Neural cell (in vitro differentiated cells): ENCODE measurements at regions not wholly inside any gene's neighbourhood (a gene's known extent, or its start where the extent isn't known, plus 50 kb on each side); places are given as distances from the start of the nearest gene placed in this dataset.

Experiments
- H2AFZ ChIP-seq: fragments of 200-600, 300-800 bp; sonication (generic), shearing (Covaris generic); 2 replicates; pipeline ENCODE4 v1.6.0; 2014; ENCODE audit warnings: low read depth, mild to moderate bottlenecking, antibody characterized with exemption, low read length, moderate library complexity
- H3F3A ChIP-seq: fragments of 200-600 bp; shearing (Covaris generic); 2 replicates; pipeline ENCODE4 v1.6.1; 2016; ENCODE audit warnings: mild to moderate bottlenecking, moderate library complexity, mixed read lengths, antibody characterized with exemption, low read length; ENCODE audit not compliant: insufficient read depth, poor library complexity, severe bottlenecking
- H3K27ac ChIP-seq: fragments of 200-600, 300-800 bp; sonication (generic), shearing (Covaris generic); 2 replicates; pipeline ENCODE4 v1.5.1; 2014; ENCODE audit warnings: mild to moderate bottlenecking, low read length, moderate library complexity
- H3K27me3 ChIP-seq: fragments of 300-800, 200-600 bp; sonication (generic), shearing (Covaris generic); 2 replicates; pipeline ENCODE4 v1.6.0; 2014; ENCODE audit warnings: mild to moderate bottlenecking, low read depth, low read length, moderate library complexity; ENCODE audit not compliant: insufficient read depth
- H3K36me3 ChIP-seq: fragments of 300-800, 200-600 bp; sonication (generic), shearing (Covaris generic); 2 replicates; pipeline ENCODE4 v1.5.1; 2014; ENCODE audit warnings: mild to moderate bottlenecking, antibody characterized with exemption, low read length, moderate library complexity; ENCODE audit not compliant: insufficient read depth
- H3K4me2 ChIP-seq: fragments of 300-800, 200-600 bp; sonication (generic), shearing (Covaris generic); 2 replicates; pipeline ENCODE4 v1.6.0; 2014; ENCODE audit warnings: mild to moderate bottlenecking, low read length
- H3K4me3 ChIP-seq: fragments of 300-800, 200-600 bp; sonication (generic), shearing (Covaris generic); 2 replicates; pipeline ENCODE4 v1.5.1; 2014; ENCODE audit warnings: mild to moderate bottlenecking, low read length, moderate library complexity
- H3K79me2 ChIP-seq: fragments of 200-600 bp; shearing (Covaris generic); replicated peaks from 2 replicates; pipeline ENCODE4 v1.6.0; 2014; ENCODE audit warnings: mild to moderate bottlenecking, low read length, moderate library complexity; ENCODE audit not compliant: insufficient read depth
- H3K9ac ChIP-seq: fragments of 300-800, 200-600 bp; sonication (generic), shearing (Covaris generic); 2 replicates; pipeline ENCODE4 v1.6.1; 2016; ENCODE audit warnings: mild to moderate bottlenecking, low read length, mixed read lengths
- H3K9me2 ChIP-seq: fragments of 200-600 bp; shearing (Covaris generic); 2 replicates; pipeline ENCODE4 v1.6.1; 2016; ENCODE audit warnings: mild to moderate bottlenecking, low read length, mixed read lengths; ENCODE audit not compliant: insufficient read depth
- H3K9me3 ChIP-seq: fragments of 200-600, 300-800 bp; sonication (generic), shearing (Covaris generic); 2 replicates; pipeline ENCODE4 v1.6.1; 2016; ENCODE audit warnings: mild to moderate bottlenecking, mixed run types, low read length, moderate library complexity, mixed read lengths
- H4K20me1 ChIP-seq: fragments of 200-600 bp; shearing (Covaris generic); 2 replicates; pipeline ENCODE4 v1.6.1; 2016; ENCODE audit warnings: mild to moderate bottlenecking, mixed run types; ENCODE audit not compliant: insufficient read depth
- EP300 ChIP-seq: fragments of 450-650 bp; conservative IDR thresholded peaks from 2 replicates; pipeline ENCODE4 v1.6.1; 2014; ENCODE audit warnings: antibody characterized with exemption, mild to moderate bottlenecking, moderate library complexity; ENCODE audit not compliant: poor library complexity, severe bottlenecking
- EZH2 ChIP-seq: fragments of 200-600, 300-800 bp; shearing (Covaris generic), sonication (generic); IDR thresholded peaks from 2 replicates; pipeline ENCODE4 v1.6.1; 2014; ENCODE audit warnings: antibody characterized with exemption, low read length, borderline replicate concordance, mild to moderate bottlenecking; ENCODE audit not compliant: insufficient read depth, poor library complexity, severe bottlenecking
- MXI1 ChIP-seq: fragments of 450-650 bp; conservative IDR thresholded peaks from 2 replicates; pipeline ENCODE4 v1.6.1; 2014; ENCODE audit warnings: antibody characterized with exemption, mild to moderate bottlenecking; ENCODE audit not compliant: poor library complexity, severe bottlenecking
- POLR2AphosphoS5 ChIP-seq: IDR thresholded peaks from 2 replicates; pipeline ENCODE4 v1.6.1; 2012
- RAD21 ChIP-seq: fragments of 450-650 bp; conservative IDR thresholded peaks from 2 replicates; pipeline ENCODE4 v1.6.1; 2014; ENCODE audit warnings: antibody characterized with exemption, mild to moderate bottlenecking, moderate library complexity
- SMC3 ChIP-seq: fragments of 450-650 bp; conservative IDR thresholded peaks from 2 replicates; pipeline ENCODE4 v1.6.1; 2014; ENCODE audit warnings: antibody characterized with exemption, mild to moderate bottlenecking, moderate library complexity; ENCODE audit not compliant: poor library complexity
- TAF1 ChIP-seq: IDR thresholded peaks from 2 replicates; pipeline ENCODE4 v1.6.1; 2012; ENCODE audit warnings: low read depth
- TF ChIP-seq, protein P1 (sequence below): fragments of 450-650 bp; IDR thresholded peaks from 2 replicates; pipeline ENCODE4 v1.5.1; 2014; ENCODE audit warnings: antibody characterized with exemption, mild to moderate bottlenecking, moderate library complexity; ENCODE audit not compliant: poor library complexity, severe bottlenecking
- TF ChIP-seq, protein P2 (sequence below): IDR thresholded peaks from 2 replicates; pipeline ENCODE4 v1.6.1; 2012; ENCODE audit warnings: borderline replicate concordance

GRCh38 chr4:19425146-19425545 lies 826.6 kb upstream of the SLIT2 start:
- no peaks in the 10 kb centered on the region for H3K27me3 ChIP-seq
- H3K36me3 ChIP-seq, result no peaks in the 10 kb centered on the region
- no peak overlapping the region for H3K4me3 ChIP-seq
- no peak overlapping the region for H3K9ac ChIP-seq
- H3K27ac ChIP-seq, result no peak overlapping the region
- no peak overlapping the region for H3K4me2 ChIP-seq
- no peak overlapping the region for H2AFZ ChIP-seq
- H3K9me2 ChIP-seq, result no peaks in the 10 kb centered on the region
- H3K9me3 ChIP-seq, result no peaks in the 10 kb centered on the region
- H4K20me1 ChIP-seq, result no peaks in the 10 kb centered on the region
- no peaks in the 10 kb centered on the region for H3F3A ChIP-seq
- no peak for TF ChIP-seq EZH2
- TF ChIP-seq SMC3, result no peak
- no peak for TF ChIP-seq MXI1
- TF ChIP-seq RAD21, result no peak
- no peak for TF ChIP-seq TAF1
- TF ChIP-seq, protein P1, sequence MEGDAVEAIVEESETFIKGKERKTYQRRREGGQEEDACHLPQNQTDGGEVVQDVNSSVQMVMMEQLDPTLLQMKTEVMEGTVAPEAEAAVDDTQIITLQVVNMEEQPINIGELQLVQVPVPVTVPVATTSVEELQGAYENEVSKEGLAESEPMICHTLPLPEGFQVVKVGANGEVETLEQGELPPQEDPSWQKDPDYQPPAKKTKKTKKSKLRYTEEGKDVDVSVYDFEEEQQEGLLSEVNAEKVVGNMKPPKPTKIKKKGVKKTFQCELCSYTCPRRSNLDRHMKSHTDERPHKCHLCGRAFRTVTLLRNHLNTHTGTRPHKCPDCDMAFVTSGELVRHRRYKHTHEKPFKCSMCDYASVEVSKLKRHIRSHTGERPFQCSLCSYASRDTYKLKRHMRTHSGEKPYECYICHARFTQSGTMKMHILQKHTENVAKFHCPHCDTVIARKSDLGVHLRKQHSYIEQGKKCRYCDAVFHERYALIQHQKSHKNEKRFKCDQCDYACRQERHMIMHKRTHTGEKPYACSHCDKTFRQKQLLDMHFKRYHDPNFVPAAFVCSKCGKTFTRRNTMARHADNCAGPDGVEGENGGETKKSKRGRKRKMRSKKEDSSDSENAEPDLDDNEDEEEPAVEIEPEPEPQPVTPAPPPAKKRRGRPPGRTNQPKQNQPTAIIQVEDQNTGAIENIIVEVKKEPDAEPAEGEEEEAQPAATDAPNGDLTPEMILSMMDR, result no peak
- TF ChIP-seq POLR2AphosphoS5, result no peak
- TF ChIP-seq, protein P2, sequence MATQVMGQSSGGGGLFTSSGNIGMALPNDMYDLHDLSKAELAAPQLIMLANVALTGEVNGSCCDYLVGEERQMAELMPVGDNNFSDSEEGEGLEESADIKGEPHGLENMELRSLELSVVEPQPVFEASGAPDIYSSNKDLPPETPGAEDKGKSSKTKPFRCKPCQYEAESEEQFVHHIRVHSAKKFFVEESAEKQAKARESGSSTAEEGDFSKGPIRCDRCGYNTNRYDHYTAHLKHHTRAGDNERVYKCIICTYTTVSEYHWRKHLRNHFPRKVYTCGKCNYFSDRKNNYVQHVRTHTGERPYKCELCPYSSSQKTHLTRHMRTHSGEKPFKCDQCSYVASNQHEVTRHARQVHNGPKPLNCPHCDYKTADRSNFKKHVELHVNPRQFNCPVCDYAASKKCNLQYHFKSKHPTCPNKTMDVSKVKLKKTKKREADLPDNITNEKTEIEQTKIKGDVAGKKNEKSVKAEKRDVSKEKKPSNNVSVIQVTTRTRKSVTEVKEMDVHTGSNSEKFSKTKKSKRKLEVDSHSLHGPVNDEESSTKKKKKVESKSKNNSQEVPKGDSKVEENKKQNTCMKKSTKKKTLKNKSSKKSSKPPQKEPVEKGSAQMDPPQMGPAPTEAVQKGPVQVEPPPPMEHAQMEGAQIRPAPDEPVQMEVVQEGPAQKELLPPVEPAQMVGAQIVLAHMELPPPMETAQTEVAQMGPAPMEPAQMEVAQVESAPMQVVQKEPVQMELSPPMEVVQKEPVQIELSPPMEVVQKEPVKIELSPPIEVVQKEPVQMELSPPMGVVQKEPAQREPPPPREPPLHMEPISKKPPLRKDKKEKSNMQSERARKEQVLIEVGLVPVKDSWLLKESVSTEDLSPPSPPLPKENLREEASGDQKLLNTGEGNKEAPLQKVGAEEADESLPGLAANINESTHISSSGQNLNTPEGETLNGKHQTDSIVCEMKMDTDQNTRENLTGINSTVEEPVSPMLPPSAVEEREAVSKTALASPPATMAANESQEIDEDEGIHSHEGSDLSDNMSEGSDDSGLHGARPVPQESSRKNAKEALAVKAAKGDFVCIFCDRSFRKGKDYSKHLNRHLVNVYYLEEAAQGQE, result no peak
- TF ChIP-seq EP300, result no peak
- H3K79me2 ChIP-seq, result no peaks in the 10 kb centered on the region

DNA sequence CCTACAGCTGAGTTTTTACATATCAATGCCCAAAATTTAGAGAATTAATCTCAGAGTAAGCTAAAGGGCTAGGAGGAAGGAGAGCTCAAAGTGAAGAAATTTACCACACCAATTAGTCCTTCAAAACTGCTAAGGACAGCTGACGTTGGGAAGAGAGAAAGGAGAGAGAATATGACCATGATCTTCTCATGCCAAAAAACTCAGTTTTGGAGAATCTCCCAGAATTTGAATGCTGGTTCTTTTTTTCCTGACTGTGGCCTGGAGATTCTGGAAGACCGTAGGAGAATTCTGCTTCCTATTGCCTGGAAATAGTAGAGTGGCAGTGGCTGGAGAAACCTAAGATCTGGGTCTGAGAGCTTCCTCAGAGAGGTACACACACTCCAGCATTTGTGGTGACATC lies 834.4 kb upstream of the SLIT2 start:
- Histone ChIP-seq H3K9me3 (no peaks in the 10 kb centered on the region), H3K36me3 (no peaks in the 10 kb centered on the region), H3K79me2 (no peaks in the 10 kb centered on the region), H3K9me2 (no peaks in the 10 kb centered on the region), H4K20me1 (no peaks in the 10 kb centered on the region), H3K27me3 (no peaks in the 10 kb centered on the region), H2AFZ (no peak overlapping the region), H3F3A (no peaks in the 10 kb centered on the region), H3K27ac (no peak overlapping the region), H3K4me3 (no peak overlapping the region), H3K4me2 (no peak overlapping the region), H3K9ac (no peak overlapping the region)
- no peak for TF ChIP-seq SMC3
- TF ChIP-seq MXI1, result no peak
- TF ChIP-seq POLR2AphosphoS5, result no peak
- no peak for TF ChIP-seq EZH2
- no peak for TF ChIP-seq RAD21

GRCh38 chr4:19416146-19416545 lies 835.6 kb upstream of the SLIT2 start:
- H3K9me2 ChIP-seq, result no peaks in the 10 kb centered on the region
- H4K20me1 ChIP-seq, result no peaks in the 10 kb centered on the region
- no peak for TF ChIP-seq MXI1
- no peak for TF ChIP-seq SMC3
- TF ChIP-seq TAF1, result no peak
- TF ChIP-seq, protein P1, result no peak
- TF ChIP-seq RAD21, result no peak
- H3K27me3 ChIP-seq, result no peaks in the 10 kb centered on the region
- no peaks in the 10 kb centered on the region for H3F3A ChIP-seq
- no peak overlapping the region for H3K4me2 ChIP-seq
- no peak overlapping the region for H2AFZ ChIP-seq
- H3K9me3 ChIP-seq, result no peaks in the 10 kb centered on the region
- no peaks in the 10 kb centered on the region for H3K79me2 ChIP-seq
- H3K4me3 ChIP-seq, result no peak overlapping the region
- no peak overlapping the region for H3K27ac ChIP-seq
- no peak overlapping the region for H3K9ac ChIP-seq
- no peaks in the 10 kb centered on the region for H3K36me3 ChIP-seq
